Uterus (tissue), 3 donors: ENCODE measurements at regions not wholly inside any gene's neighbourhood (a gene's known extent, or its start where the extent isn't known, plus 50 kb on each side); places are given as distances from the start of the nearest gene placed in this dataset.

Experiments
- DNase-seq, 2 donors: peaks; one replicate each; pipeline ENCODE4 v3.0.0-alpha.2; 2019 to 2020
- H3K27ac ChIP-seq, 2 donors: fragments of 200-600 bp; sonication (generic); 1 replicate in 1 of 2; 2 replicates in 1 of 2; pipeline ENCODE4 v1.5.1; 2016 to 2018
- H3K27me3 ChIP-seq, 2 donors: fragments of 200-600 bp; sonication (generic); one replicate each; pipeline ENCODE4 v1.5.1; 2018 to 2019; ENCODE audit warnings: control low read depth in 1 of 2
- H3K36me3 ChIP-seq, 2 donors: fragments of 200-600 bp; sonication (generic); one replicate each; pipeline ENCODE4 v1.5.1; 2019; ENCODE audit warnings: control low read depth in 1 of 2
- H3K4me1 ChIP-seq, 2 donors: fragments of 200-600 bp; sonication (generic); one replicate each; pipeline ENCODE4 v1.5.1; 2018 to 2019; ENCODE audit warnings: control low read depth in 1 of 2
- H3K4me3 ChIP-seq, 2 donors: fragments of 200-600 bp; sonication (generic); 1 replicate in 1 of 2; 2 replicates in 1 of 2; pipeline ENCODE4 v1.5.1; 2018 to 2019; ENCODE audit warnings: mild to moderate bottlenecking in 1 of 2
- H3K9me3 ChIP-seq, 2 donors: fragments of 200-600 bp; sonication (generic); one replicate each; pipeline ENCODE4 v1.5.1; 2019; ENCODE audit warnings: control low read depth in 1 of 2
- POLR2A ChIP-seq, 2 donors: fragments of 450-650 bp; IDR thresholded peaks; one replicate each; pipeline ENCODE4 v1.6.1; 2016; ENCODE audit warnings: antibody characterized with exemption in 2 of 2, mild to moderate bottlenecking in 1 of 2, moderate library complexity in 1 of 2
- intact Hi-C: fragments of 100-400 bp; cut with DNase I; formaldehyde crosslinking; loops from one replicate; pipeline ENCODE4 v1.15.1; 2023; ENCODE audit warnings: low total_unique reads
- TF ChIP-seq, protein P1 (sequence below), 4 experiments: fragments of 200-600 bp in 2 of 4; fragments of 450-650 bp in 2 of 4; sonication (generic) in 2 of 4; IDR thresholded peaks; one replicate each; pipeline ENCODE4 v1.5.1; 2016 to 2019; ENCODE audit warnings: antibody characterized with exemption in 4 of 4, mild to moderate bottlenecking in 2 of 4, moderate library complexity in 1 of 4
- donor health status: DM: yes; HTN: yes; CAD: no.

DNA sequence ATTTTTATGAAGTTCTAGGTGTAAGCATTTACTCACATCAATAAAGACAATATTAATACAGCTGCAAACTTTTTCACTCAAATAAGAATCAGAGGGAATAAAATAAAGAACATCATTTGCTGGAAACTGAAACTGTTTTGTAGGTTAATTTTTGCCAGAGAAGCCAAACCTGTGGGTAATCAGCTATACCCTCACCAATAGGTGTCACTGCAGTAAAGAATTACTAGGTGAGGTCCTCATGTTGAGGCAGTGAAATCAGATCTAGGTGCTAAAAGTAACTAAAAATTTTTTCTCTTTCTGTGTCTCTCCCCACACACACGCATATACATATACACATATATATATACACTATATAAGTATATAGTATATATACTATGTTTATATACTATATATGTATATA is 1016.3 kb upstream of the SEMA6A start:
- H3K4me3 ChIP-seq, result no peak overlapping the region
- no peak for DNase-seq
- no peak for TF ChIP-seq POLR2A (IDR thresholded peaks at IDR 0.05)
- TF ChIP-seq, protein P1, sequence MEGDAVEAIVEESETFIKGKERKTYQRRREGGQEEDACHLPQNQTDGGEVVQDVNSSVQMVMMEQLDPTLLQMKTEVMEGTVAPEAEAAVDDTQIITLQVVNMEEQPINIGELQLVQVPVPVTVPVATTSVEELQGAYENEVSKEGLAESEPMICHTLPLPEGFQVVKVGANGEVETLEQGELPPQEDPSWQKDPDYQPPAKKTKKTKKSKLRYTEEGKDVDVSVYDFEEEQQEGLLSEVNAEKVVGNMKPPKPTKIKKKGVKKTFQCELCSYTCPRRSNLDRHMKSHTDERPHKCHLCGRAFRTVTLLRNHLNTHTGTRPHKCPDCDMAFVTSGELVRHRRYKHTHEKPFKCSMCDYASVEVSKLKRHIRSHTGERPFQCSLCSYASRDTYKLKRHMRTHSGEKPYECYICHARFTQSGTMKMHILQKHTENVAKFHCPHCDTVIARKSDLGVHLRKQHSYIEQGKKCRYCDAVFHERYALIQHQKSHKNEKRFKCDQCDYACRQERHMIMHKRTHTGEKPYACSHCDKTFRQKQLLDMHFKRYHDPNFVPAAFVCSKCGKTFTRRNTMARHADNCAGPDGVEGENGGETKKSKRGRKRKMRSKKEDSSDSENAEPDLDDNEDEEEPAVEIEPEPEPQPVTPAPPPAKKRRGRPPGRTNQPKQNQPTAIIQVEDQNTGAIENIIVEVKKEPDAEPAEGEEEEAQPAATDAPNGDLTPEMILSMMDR (IDR thresholded peaks at IDR 0.05), result peak in 1 of 4 experiments; percentile 16
- H3K9me3 ChIP-seq, result no peaks in the 10 kb centered on the region
- no peak overlapping the region for H3K27ac ChIP-seq
- intact Hi-C loops, result no loop called here
- H3K4me1 ChIP-seq, result no peaks in the 10 kb centered on the region
- H3K27me3 ChIP-seq, result no peaks in the 10 kb centered on the region
- no peaks in the 10 kb centered on the region for H3K36me3 ChIP-seq

DNA sequence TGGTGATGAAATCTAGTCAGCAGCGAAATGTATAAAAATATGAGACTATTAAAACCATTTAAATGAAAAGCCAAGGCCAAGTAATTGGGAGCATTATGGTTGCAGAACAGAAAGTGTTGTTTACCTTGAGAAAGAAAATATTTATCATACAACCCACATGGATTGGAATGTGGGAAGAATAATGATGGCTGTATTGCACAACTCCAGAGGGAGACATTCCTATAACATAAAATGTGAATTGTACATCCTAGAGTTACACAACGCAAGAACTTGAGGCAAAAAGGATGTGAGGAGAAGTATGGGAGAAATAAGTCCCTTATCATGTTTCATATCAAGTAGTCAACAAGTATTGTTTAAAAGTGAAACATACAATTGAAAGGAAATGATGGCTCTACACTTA is 1014.0 kb upstream of the SEMA6A start:
- no peak for DNase-seq
- Histone ChIP-seq H3K4me3 (no peak overlapping the region), H3K27ac (no peak overlapping the region), H3K4me1 (no peaks in the 10 kb centered on the region), H3K27me3 (no peaks in the 10 kb centered on the region), H3K9me3 (no peaks in the 10 kb centered on the region), H3K36me3 (no peaks in the 10 kb centered on the region)
- TF ChIP-seq POLR2A (IDR thresholded peaks at IDR 0.05), result no peak
- TF ChIP-seq, protein P1 (IDR thresholded peaks at IDR 0.05), result no peak
- intact Hi-C loops, result no loop called here

DNA sequence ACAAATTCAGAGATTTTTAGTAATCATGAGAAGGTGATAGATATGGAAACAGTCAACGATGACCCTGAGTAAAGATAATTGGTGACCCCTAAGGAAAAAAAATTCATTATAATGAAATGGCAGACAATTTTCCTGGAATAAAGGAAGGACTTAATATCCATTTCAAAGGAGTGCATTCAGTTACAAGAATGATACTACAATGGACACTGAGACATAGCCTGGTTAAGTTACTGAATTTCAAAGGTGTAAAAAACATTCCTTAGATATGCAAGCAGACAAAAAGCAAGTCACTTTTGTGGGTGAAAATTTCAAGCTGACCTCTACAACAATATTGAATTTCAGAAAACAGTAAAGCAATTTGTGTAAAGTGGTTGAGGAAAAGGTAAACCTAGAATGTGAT is 1012.5 kb upstream of the SEMA6A start:
- intact Hi-C loops, result no loop called here
- Histone ChIP-seq H3K9me3 (no peaks in the 10 kb centered on the region), H3K36me3 (no peaks in the 10 kb centered on the region), H3K27ac (no peak overlapping the region), H3K4me1 (no peaks in the 10 kb centered on the region), H3K27me3 (no peaks in the 10 kb centered on the region), H3K4me3 (no peak overlapping the region)
- TF ChIP-seq, protein P1 (IDR thresholded peaks at IDR 0.05), result no peak
- no peak for TF ChIP-seq POLR2A (IDR thresholded peaks at IDR 0.05)
- no peak for DNase-seq

- intact Hi-C loops, result no loop called here
Observed at GRCh38 chr5:117568622-117569021, 994.0 kb upstream of the SEMA6A start.

GRCh38 chr5:117568126-117568525 is 993.5 kb upstream of the SEMA6A start:
- Histone ChIP-seq H3K4me1 (no peaks in the 10 kb centered on the region), H3K27me3 (no peaks in the 10 kb centered on the region), H3K27ac (no peak overlapping the region), H3K36me3 (no peaks in the 10 kb centered on the region), H3K4me3 (no peak overlapping the region), H3K9me3 (no peaks in the 10 kb centered on the region)
- intact Hi-C loops, result no loop called here
- TF ChIP-seq POLR2A (IDR thresholded peaks at IDR 0.05), result no peak
- TF ChIP-seq, protein P1 (IDR thresholded peaks at IDR 0.05), result no peak
- no peak for DNase-seq

More at GRCh38 chr5:117568622-117569021, 994.0 kb upstream of the SEMA6A start:
- Histone ChIP-seq H3K27ac (no peak overlapping the region), H3K4me1 (no peaks in the 10 kb centered on the region), H3K9me3 (no peaks in the 10 kb centered on the region), H3K27me3 (no peaks in the 10 kb centered on the region), H3K36me3 (no peaks in the 10 kb centered on the region), H3K4me3 (no peak overlapping the region)
- TF ChIP-seq POLR2A (IDR thresholded peaks at IDR 0.05), result no peak
- TF ChIP-seq, protein P1 (IDR thresholded peaks at IDR 0.05), result no peak
- no peak for DNase-seq
